H9 (cell line): ENCODE measurements at regions not wholly inside any gene's neighbourhood (a gene's known extent, or its start where the extent isn't known, plus 50 kb on each side); places are given as distances from the start of the nearest gene placed in this dataset.

ENCODE experiments used
- DNase-seq: peaks from one replicate; pipeline ENCODE4 v3.0.0-alpha.2; 2017
- H2AFZ ChIP-seq: one replicate; pipeline ENCODE4 v1.6.1; 2013; ENCODE audit warnings: mild to moderate bottlenecking, low read length, control low read depth, moderate library complexity
- H2AK5ac ChIP-seq: 2 replicates; pipeline ENCODE4 v1.6.1; 2013; ENCODE audit warnings: low read length, control low read depth, mixed read lengths; ENCODE audit not compliant: insufficient read length
- H2BK120ac ChIP-seq: one replicate; pipeline ENCODE4 v1.6.1; 2013; ENCODE audit warnings: low read depth, mild to moderate bottlenecking, low read length, control low read depth, inconsistent platforms; ENCODE audit not compliant: poor library complexity, severe bottlenecking
- H2BK12ac ChIP-seq: 2 replicates; pipeline ENCODE4 v1.6.1; 2013; ENCODE audit warnings: low read length, control low read depth, mixed read lengths, low read depth; ENCODE audit not compliant: insufficient read length
- H2BK15ac ChIP-seq: 2 replicates; pipeline ENCODE4 v1.6.1; 2013; ENCODE audit warnings: low read depth, low read length, control low read depth
- H2BK20ac ChIP-seq: one replicate; pipeline ENCODE4 v1.6.1; 2013; ENCODE audit warnings: low read depth, mild to moderate bottlenecking, low read length, control low read depth, inconsistent platforms; ENCODE audit not compliant: poor library complexity, severe bottlenecking
- H2BK5ac ChIP-seq: 2 replicates; pipeline ENCODE4 v1.6.1; 2013; ENCODE audit warnings: low read length, control low read depth, mixed read lengths; ENCODE audit not compliant: insufficient read length
- H3K14ac ChIP-seq: 2 replicates; pipeline ENCODE4 v1.6.1; 2013; ENCODE audit warnings: low read length, control low read depth; ENCODE audit not compliant: insufficient read depth
- H3K18ac ChIP-seq: 2 replicates; pipeline ENCODE4 v1.6.1; 2013; ENCODE audit warnings: low read depth, mild to moderate bottlenecking, mixed read lengths, low read length, control low read depth; ENCODE audit not compliant: insufficient read length
- H3K23ac ChIP-seq: 2 replicates; pipeline ENCODE4 v1.6.1; 2013; ENCODE audit warnings: low read length, control low read depth, mixed read lengths, low read depth; ENCODE audit not compliant: insufficient read length
- H3K23me2 ChIP-seq: 2 replicates; pipeline ENCODE4 v1.6.1; 2013; ENCODE audit warnings: low read depth, mild to moderate bottlenecking, mixed read lengths, low read length, control low read depth; ENCODE audit not compliant: insufficient read length, poor library complexity, severe bottlenecking
- H3K27ac ChIP-seq: 2 replicates; pipeline ENCODE4 v1.5.1; 2013; ENCODE audit warnings: low read length, control low read depth, mixed read lengths, low read depth; ENCODE audit not compliant: insufficient read length
- H3K27me3 ChIP-seq: 2 replicates; pipeline ENCODE4 v1.6.1; 2013; ENCODE audit warnings: low read length, control low read depth, inconsistent platforms; ENCODE audit not compliant: insufficient read depth
- H3K4ac ChIP-seq: 2 replicates; pipeline ENCODE4 v1.6.1; 2013; ENCODE audit warnings: low read depth, mild to moderate bottlenecking, control low read depth, inconsistent platforms, low read length, moderate library complexity
- H3K4me1 ChIP-seq: 2 replicates; pipeline ENCODE4 v1.6.1; 2013; ENCODE audit warnings: low read length, control low read depth, inconsistent platforms; ENCODE audit not compliant: insufficient read depth
- H3K4me2 ChIP-seq: 2 replicates; pipeline ENCODE4 v1.6.1; 2013; ENCODE audit warnings: low read length, control low read depth, mixed read lengths; ENCODE audit not compliant: insufficient read length, insufficient read depth
- H3K56ac ChIP-seq: 2 replicates; pipeline ENCODE4 v1.6.1; 2013; ENCODE audit warnings: low read depth, mild to moderate bottlenecking, mixed read lengths, low read length, control low read depth; ENCODE audit not compliant: insufficient read length
- H3K79me1 ChIP-seq: 2 replicates; pipeline ENCODE4 v1.6.1; 2013; ENCODE audit warnings: low read depth, mild to moderate bottlenecking, moderate library complexity, low read length, control low read depth, inconsistent platforms; ENCODE audit not compliant: insufficient read depth, poor library complexity, severe bottlenecking
- H3K79me2 ChIP-seq: 2 replicates; pipeline ENCODE4 v1.6.1; 2013; ENCODE audit warnings: low read length, control low read depth, inconsistent platforms; ENCODE audit not compliant: insufficient read depth
- H3K9ac ChIP-seq: 2 replicates; pipeline ENCODE4 v1.6.1; 2013; ENCODE audit warnings: low read length, control low read depth, mixed read lengths; ENCODE audit not compliant: insufficient read length; ENCODE audit errors: extremely low read depth
- H3K9me3 ChIP-seq: one replicate; pipeline ENCODE4 v1.6.1; 2013; ENCODE audit warnings: low read depth, low read length, inconsistent platforms; ENCODE audit not compliant: control insufficient read depth
- H3T11ph ChIP-seq: one replicate; pipeline ENCODE4 v1.6.1; 2013; ENCODE audit warnings: mild to moderate bottlenecking, low read length, control low read depth, inconsistent platforms
- H4K20me1 ChIP-seq: one replicate; pipeline ENCODE4 v1.6.1; 2013; ENCODE audit not compliant: control insufficient read depth, insufficient read length, insufficient read depth
- H4K5ac ChIP-seq: 2 replicates; pipeline ENCODE4 v1.6.1; 2013; ENCODE audit warnings: low read depth, mild to moderate bottlenecking, mixed read lengths, low read length, control low read depth; ENCODE audit not compliant: insufficient read length
- H4K8ac ChIP-seq: replicated peaks from 2 replicates; pipeline ENCODE4 v1.6.1; 2013; ENCODE audit warnings: low read length, control low read depth, mixed read lengths, low read depth; ENCODE audit not compliant: insufficient read length
- H4K91ac ChIP-seq: 2 replicates; pipeline ENCODE4 v1.6.1; 2013; ENCODE audit warnings: low read depth, mild to moderate bottlenecking, moderate library complexity, mixed read lengths, low read length, control low read depth; ENCODE audit not compliant: insufficient read length
- H3K27ac Mint-ChIP-seq, 3 experiments: 2 replicates in 2 of 3; 3 replicates in 1 of 3; pipeline ENCODE4 v1.8.0; 2020 to 2021; ENCODE audit warnings: mixed read lengths in 3 of 3, mild to moderate bottlenecking in 1 of 3, moderate library complexity in 1 of 3
- H3K27me3 Mint-ChIP-seq: 2 replicates; pipeline ENCODE4 v1.8.0; 2021; ENCODE audit warnings: low read depth, mild to moderate bottlenecking, moderate library complexity, mixed read lengths
- H3K36me3 Mint-ChIP-seq, 3 experiments: 2 replicates in 2 of 3; 3 replicates in 1 of 3; pipeline ENCODE4 v1.8.0; 2020 to 2021; ENCODE audit warnings: low read depth in 3 of 3, mixed read lengths in 3 of 3; ENCODE audit not compliant: insufficient read depth in 1 of 3
- H3K4me1 Mint-ChIP-seq, 2 experiments: 2 replicates each; pipeline ENCODE4 v1.8.0; 2020; ENCODE audit warnings: mixed read lengths in 2 of 2
- H3K4me3 Mint-ChIP-seq, 2 experiments: 2 replicates in 1 of 2; 3 replicates in 1 of 2; pipeline ENCODE4 v1.8.0; 2020 to 2021; ENCODE audit warnings: mild to moderate bottlenecking in 2 of 2, mixed read lengths in 2 of 2, moderate library complexity in 1 of 2
- H3K9me3 Mint-ChIP-seq, 2 experiments: 2 replicates in 1 of 2; 3 replicates in 1 of 2; pipeline ENCODE4 v1.8.0; 2020; ENCODE audit warnings: mild to moderate bottlenecking in 2 of 2, mixed read lengths in 2 of 2, moderate library complexity in 1 of 2
- CTCF ChIP-seq: fragments of 200-600 bp; sonication (generic); conservative IDR thresholded peaks from 3 replicates; pipeline ENCODE4 v1.8.0; 2021; ENCODE audit warnings: antibody characterized with exemption, mild to moderate bottlenecking
- WGBS: extraction: QIAGEN DNeasy Blood & Tissue Kit; methylation state at CpG from one replicate; pipeline ENCODE4 v1.1.7; 2013; ENCODE audit warnings: missing lambda C conversion rate, low lambda C conversion rate, mixed read lengths; ENCODE audit not compliant: insufficient read length; ENCODE audit errors: extremely low coverage; 5-methylcytosine and 5-hydroxymethylcytosine counted together

- Histone ChIP-seq H3K56ac (no peak overlapping the region), H3K79me1 (no peaks in the 10 kb centered on the region), H4K8ac (no peak overlapping the region), H3K27ac (no peak overlapping the region), H4K5ac (no peak overlapping the region), H4K91ac (no peak overlapping the region), H3K4me1 (no peaks in the 10 kb centered on the region), H3K23ac (no peak overlapping the region), H3K4ac (no peak overlapping the region), H2AK5ac (no peak overlapping the region), H2BK120ac (no peak overlapping the region), H2BK20ac (no peak overlapping the region), H3K9me3 (no peaks in the 10 kb centered on the region), H2BK12ac (no peak overlapping the region), H3K9ac (no peak overlapping the region), H3K18ac (no peak overlapping the region), H4K20me1 (no peaks in the 10 kb centered on the region), H2AFZ (no peak overlapping the region), H3K23me2 (no peaks in the 10 kb centered on the region), H3K4me2 (no peak overlapping the region), H3K14ac (no peak overlapping the region), H3K79me2 (no peaks in the 10 kb centered on the region), H3T11ph (no peak overlapping the region), H2BK5ac (no peak overlapping the region), H2BK15ac (no peak overlapping the region), H3K27me3 (no peaks in the 10 kb centered on the region)
- Mint-ChIP-seq H3K27ac (no peak overlapping the region), H3K9me3 (peaks cover 9% of the 10 kb centered on the region in 2 experiments), H3K4me3 (no peak overlapping the region), H3K36me3 (0 out of 7 replicates have a peak, but pooled peaks cover 0 to 2% (median 0%) of the 10 kb centered on the region in 3 experiments), H3K27me3 (no peaks in the 10 kb centered on the region), H3K4me1 (no peaks in the 10 kb centered on the region)
- WGBS = no CpG with 5 or more reads among the region's 3 CpGs
- no peak for TF ChIP-seq CTCF
- no peak for DNase-seq
Observed at GRCh38 chr5:35540002-35540401, 77.7 kb upstream of the SPEF2 start.
